ENCODE measurements at regions not wholly inside any gene's neighbourhood (a gene's known extent, or its start where the extent isn't known, plus 50 kb on each side); places are given as distances from the start of the nearest gene placed in this dataset.
"Not testable (repeated sequence)": the region's sequence is repeated elsewhere in the genome, so short reads cannot be mapped to it uniquely, and the experiment has no call there.

- 89 to 94% methylated on average over 6 of the region's 6 CpGs for WGBS, 2 experiments
- no peaks in the 10 kb centered on the region for H3K9me3 ChIP-seq (ENCODE audit: control insufficient read depth, low read length)
- H3K4me3 ChIP-seq (ENCODE audit: insufficient read depth, low read depth, low read length) = no peak overlapping the region
- H3K4me1 ChIP-seq (ENCODE audit: control insufficient read depth, insufficient read depth, low read length) = no peaks in the 10 kb centered on the region
- no peaks in the 10 kb centered on the region for H3K36me3 ChIP-seq (ENCODE audit: control insufficient read depth, insufficient read depth, low read length)
- no peak overlapping the region for H3K27ac ChIP-seq (ENCODE audit: insufficient read depth, low read depth, low read length, poor library complexity, severe bottlenecking)
- no peaks in the 10 kb centered on the region for H3K27me3 ChIP-seq (ENCODE audit: control insufficient read depth, insufficient read depth, low read length, poor library complexity, severe bottlenecking)
Observed at GRCh38 chrX:112945826-112946225, 105.2 kb upstream of the AMOT start.

- WGBS, 2 experiments = 93 to 96% methylated on average over 4 to 5 of the region's 6 CpGs
- Histone ChIP-seq H3K27me3 (ENCODE audit: control insufficient read depth, insufficient read depth, low read length, poor library complexity, severe bottlenecking) (no peaks in the 10 kb centered on the region), H3K4me3 (ENCODE audit: insufficient read depth, low read depth, low read length) (no peak overlapping the region), H3K27ac (ENCODE audit: insufficient read depth, low read depth, low read length, poor library complexity, severe bottlenecking) (no peak overlapping the region), H3K4me1 (ENCODE audit: control insufficient read depth, insufficient read depth, low read length) (no peaks in the 10 kb centered on the region), H3K9me3 (ENCODE audit: control insufficient read depth, low read length) (no peaks in the 10 kb centered on the region), H3K36me3 (ENCODE audit: control insufficient read depth, insufficient read depth, low read length) (no peaks in the 10 kb centered on the region)
Observed at GRCh38 chrX:112941209-112941837, 100.7 kb upstream of the AMOT start.

- H3K9me3 ChIP-seq (ENCODE audit: control insufficient read depth, low read length) = no peaks in the 10 kb centered on the region
- H3K27me3 ChIP-seq (ENCODE audit: control insufficient read depth, insufficient read depth, low read length, poor library complexity, severe bottlenecking) = no peaks in the 10 kb centered on the region
- H3K36me3 ChIP-seq (ENCODE audit: control insufficient read depth, insufficient read depth, low read length) = no peaks in the 10 kb centered on the region
- H3K4me3 ChIP-seq (ENCODE audit: insufficient read depth, low read depth, low read length) = no peak overlapping the region
- 73 to 89% methylated on average over 1 of the region's 1 CpG for WGBS, 2 experiments
- no peak overlapping the region for H3K27ac ChIP-seq (ENCODE audit: insufficient read depth, low read depth, low read length, poor library complexity, severe bottlenecking)
- no peaks in the 10 kb centered on the region for H3K4me1 ChIP-seq (ENCODE audit: control insufficient read depth, insufficient read depth, low read length)
Observed at GRCh38 chrX:112935029-112935428, 94.4 kb upstream of the AMOT start.

- H3K4me1 ChIP-seq (ENCODE audit: control insufficient read depth, insufficient read depth, low read length) = no peaks in the 10 kb centered on the region
- H3K27me3 ChIP-seq (ENCODE audit: control insufficient read depth, insufficient read depth, low read length, poor library complexity, severe bottlenecking) = no peaks in the 10 kb centered on the region
- H3K27ac ChIP-seq (ENCODE audit: insufficient read depth, low read depth, low read length, poor library complexity, severe bottlenecking) = no peak overlapping the region
- H3K9me3 ChIP-seq (ENCODE audit: control insufficient read depth, low read length) = no peaks in the 10 kb centered on the region
- 95% methylated on average over 2 of the region's 3 CpGs; no CpG with 5 or more reads in 1 of the 2 experiments for WGBS, 2 experiments
- no peak overlapping the region for H3K4me3 ChIP-seq (ENCODE audit: insufficient read depth, low read depth, low read length)
- no peaks in the 10 kb centered on the region for H3K36me3 ChIP-seq (ENCODE audit: control insufficient read depth, insufficient read depth, low read length)
Observed at GRCh38 chrX:112931900-112932299, 91.3 kb upstream of the AMOT start.

- H3K4me1 ChIP-seq (ENCODE audit: control insufficient read depth, insufficient read depth, low read length) = no peaks in the 10 kb centered on the region
- no peaks in the 10 kb centered on the region for H3K9me3 ChIP-seq (ENCODE audit: control insufficient read depth, low read length)
- H3K4me3 ChIP-seq (ENCODE audit: insufficient read depth, low read depth, low read length) = no peak overlapping the region
- H3K27me3 ChIP-seq (ENCODE audit: control insufficient read depth, insufficient read depth, low read length, poor library complexity, severe bottlenecking) = no peaks in the 10 kb centered on the region
- H3K36me3 ChIP-seq (ENCODE audit: control insufficient read depth, insufficient read depth, low read length) = no peaks in the 10 kb centered on the region
- H3K27ac ChIP-seq (ENCODE audit: insufficient read depth, low read depth, low read length, poor library complexity, severe bottlenecking) = no peak overlapping the region
- 92 to 100% methylated on average over 2 to 3 of the region's 3 CpGs for WGBS, 2 experiments
Observed at GRCh38 chrX:112931478-112931877, 90.8 kb upstream of the AMOT start.

- not testable (repeated sequence) for H3K27ac ChIP-seq (ENCODE audit: insufficient read depth, low read depth, low read length, poor library complexity, severe bottlenecking); H3K4me3 ChIP-seq (ENCODE audit: insufficient read depth, low read depth, low read length); H3K27me3 ChIP-seq (ENCODE audit: control insufficient read depth, insufficient read depth, low read length, poor library complexity, severe bottlenecking); H3K4me1 ChIP-seq (ENCODE audit: control insufficient read depth, insufficient read depth, low read length); H3K36me3 ChIP-seq (ENCODE audit: control insufficient read depth, insufficient read depth, low read length); H3K9me3 ChIP-seq (ENCODE audit: control insufficient read depth, low read length)
- no CpG with 5 or more reads among the region's 1 CpG for WGBS, 2 experiments
Observed at GRCh38 chrX:112923381-112923780, 82.8 kb upstream of the AMOT start.

GRCh38 chrX:112913807-112914206 lies 73.2 kb upstream of the AMOT start:
- Histone ChIP-seq H3K27ac (ENCODE audit: insufficient read depth, low read depth, low read length, poor library complexity, severe bottlenecking) (no peak overlapping the region), H3K36me3 (ENCODE audit: control insufficient read depth, insufficient read depth, low read length) (no peaks in the 10 kb centered on the region), H3K9me3 (ENCODE audit: control insufficient read depth, low read length) (no peaks in the 10 kb centered on the region)

GRCh38 chrX:112910418-112910817 lies 69.8 kb upstream of the AMOT start:
- no peaks in the 10 kb centered on the region for H3K9me3 ChIP-seq (ENCODE audit: control insufficient read depth, low read length)
- H3K27ac ChIP-seq (ENCODE audit: insufficient read depth, low read depth, low read length, poor library complexity, severe bottlenecking) = no peak overlapping the region
- H3K4me1 ChIP-seq (ENCODE audit: control insufficient read depth, insufficient read depth, low read length) = no peaks in the 10 kb centered on the region
- H3K27me3 ChIP-seq (ENCODE audit: control insufficient read depth, insufficient read depth, low read length, poor library complexity, severe bottlenecking) = no peaks in the 10 kb centered on the region
- H3K36me3 ChIP-seq (ENCODE audit: control insufficient read depth, insufficient read depth, low read length) = no peaks in the 10 kb centered on the region
- no peak overlapping the region for H3K4me3 ChIP-seq (ENCODE audit: insufficient read depth, low read depth, low read length)

More at GRCh38 chrX:112913807-112914206, 73.2 kb upstream of the AMOT start:
- Histone ChIP-seq H3K27me3 (ENCODE audit: control insufficient read depth, insufficient read depth, low read length, poor library complexity, severe bottlenecking) (no peaks in the 10 kb centered on the region), H3K4me3 (ENCODE audit: insufficient read depth, low read depth, low read length) (no peak overlapping the region), H3K4me1 (ENCODE audit: control insufficient read depth, insufficient read depth, low read length) (no peaks in the 10 kb centered on the region)

- H3K4me3 ChIP-seq (ENCODE audit: insufficient read depth, low read depth, low read length) = no peak overlapping the region
- no peak overlapping the region for H3K27ac ChIP-seq (ENCODE audit: insufficient read depth, low read depth, low read length, poor library complexity, severe bottlenecking)
- no peaks in the 10 kb centered on the region for H3K27me3 ChIP-seq (ENCODE audit: control insufficient read depth, insufficient read depth, low read length, poor library complexity, severe bottlenecking)
- no peaks in the 10 kb centered on the region for H3K4me1 ChIP-seq (ENCODE audit: control insufficient read depth, insufficient read depth, low read length)
- H3K36me3 ChIP-seq (ENCODE audit: control insufficient read depth, insufficient read depth, low read length) = no peaks in the 10 kb centered on the region
- H3K9me3 ChIP-seq (ENCODE audit: control insufficient read depth, low read length) = no peaks in the 10 kb centered on the region
- WGBS, 2 experiments = 89 to 100% methylated on average over 3 of the region's 3 CpGs
Observed at GRCh38 chrX:112901869-112902725, 61.5 kb upstream of the AMOT start.

- Histone ChIP-seq H3K27me3 (ENCODE audit: control insufficient read depth, insufficient read depth, low read length, poor library complexity, severe bottlenecking) (no peaks in the 10 kb centered on the region), H3K4me3 (ENCODE audit: insufficient read depth, low read depth, low read length) (no peak overlapping the region), H3K4me1 (ENCODE audit: control insufficient read depth, insufficient read depth, low read length) (no peaks in the 10 kb centered on the region), H3K27ac (ENCODE audit: insufficient read depth, low read depth, low read length, poor library complexity, severe bottlenecking) (no peak overlapping the region), H3K9me3 (ENCODE audit: control insufficient read depth, low read length) (no peaks in the 10 kb centered on the region), H3K36me3 (ENCODE audit: control insufficient read depth, insufficient read depth, low read length) (no peaks in the 10 kb centered on the region)
- WGBS, 2 experiments = 91 to 100% methylated on average over 1 of the region's 1 CpG
Observed at GRCh38 chrX:112896051-112896450, 55.4 kb upstream of the AMOT start.

All from ectodermal cell (in vitro differentiated cells).